C4-2B (cell line): ENCODE measurements at regions not wholly inside any gene's neighbourhood (a gene's known extent, or its start where the extent isn't known, plus 50 kb on each side); places are given as distances from the start of the nearest gene placed in this dataset.

Source experiments
- H3K27ac ChIP-seq: fragments of 450-650 bp; 2 replicates; pipeline ENCODE4 v1.5.1; 2017
- ZFX ChIP-seq: fragments of 450-650 bp; IDR thresholded peaks from 2 replicates; pipeline ENCODE4 v1.6.1; 2017
- TF ChIP-seq, protein P1 (sequence below): fragments of 450-650 bp; conservative IDR thresholded peaks from 2 replicates; pipeline ENCODE4 v1.5.1; 2017; ENCODE audit warnings: mild to moderate bottlenecking

DNA sequence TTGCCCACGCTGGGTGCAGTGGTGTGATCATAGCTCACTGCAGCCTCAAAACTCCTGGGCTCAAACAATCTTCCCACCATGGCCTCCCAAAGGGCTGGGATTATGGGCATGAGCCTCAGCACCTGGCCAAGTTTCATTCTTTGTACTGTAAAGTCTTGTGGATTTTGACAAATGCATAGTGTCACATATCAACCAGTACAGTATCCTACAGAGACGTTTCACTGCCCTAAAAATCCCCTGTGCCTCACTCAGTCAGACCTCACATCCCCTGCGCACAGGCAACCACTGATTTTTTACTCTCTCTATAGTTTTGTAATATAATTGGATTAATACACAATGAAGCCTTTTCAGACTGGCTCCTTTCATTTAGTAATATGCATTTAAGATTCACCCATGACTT is 130.7 kb upstream of the UBE2E1 start:
- no peak for TF ChIP-seq ZFX
- TF ChIP-seq, protein P1, sequence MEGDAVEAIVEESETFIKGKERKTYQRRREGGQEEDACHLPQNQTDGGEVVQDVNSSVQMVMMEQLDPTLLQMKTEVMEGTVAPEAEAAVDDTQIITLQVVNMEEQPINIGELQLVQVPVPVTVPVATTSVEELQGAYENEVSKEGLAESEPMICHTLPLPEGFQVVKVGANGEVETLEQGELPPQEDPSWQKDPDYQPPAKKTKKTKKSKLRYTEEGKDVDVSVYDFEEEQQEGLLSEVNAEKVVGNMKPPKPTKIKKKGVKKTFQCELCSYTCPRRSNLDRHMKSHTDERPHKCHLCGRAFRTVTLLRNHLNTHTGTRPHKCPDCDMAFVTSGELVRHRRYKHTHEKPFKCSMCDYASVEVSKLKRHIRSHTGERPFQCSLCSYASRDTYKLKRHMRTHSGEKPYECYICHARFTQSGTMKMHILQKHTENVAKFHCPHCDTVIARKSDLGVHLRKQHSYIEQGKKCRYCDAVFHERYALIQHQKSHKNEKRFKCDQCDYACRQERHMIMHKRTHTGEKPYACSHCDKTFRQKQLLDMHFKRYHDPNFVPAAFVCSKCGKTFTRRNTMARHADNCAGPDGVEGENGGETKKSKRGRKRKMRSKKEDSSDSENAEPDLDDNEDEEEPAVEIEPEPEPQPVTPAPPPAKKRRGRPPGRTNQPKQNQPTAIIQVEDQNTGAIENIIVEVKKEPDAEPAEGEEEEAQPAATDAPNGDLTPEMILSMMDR, result no peak
- H3K27ac ChIP-seq, result no peak overlapping the region

DNA sequence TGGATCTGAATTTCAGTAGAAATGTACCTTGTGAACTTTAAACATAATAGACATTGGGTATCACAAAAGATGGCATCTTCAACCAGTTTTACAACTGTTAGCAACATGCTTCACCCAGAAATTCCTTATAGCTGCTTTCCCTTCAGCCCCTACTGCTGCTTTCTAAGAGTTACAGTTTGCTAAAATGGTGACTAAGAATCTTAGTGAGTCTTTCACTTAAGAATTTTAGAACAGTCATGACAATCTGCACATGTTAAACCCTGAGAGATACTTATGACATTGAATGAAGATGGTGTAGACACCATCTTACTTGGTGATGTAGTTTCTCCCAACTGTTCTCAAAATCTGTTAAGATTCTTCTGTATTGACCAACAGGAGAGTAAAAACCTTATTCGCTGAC is 129.7 kb upstream of the UBE2E1 start:
- TF ChIP-seq, protein P1, result no peak
- TF ChIP-seq ZFX, result no peak
- no peak overlapping the region for H3K27ac ChIP-seq

DNA sequence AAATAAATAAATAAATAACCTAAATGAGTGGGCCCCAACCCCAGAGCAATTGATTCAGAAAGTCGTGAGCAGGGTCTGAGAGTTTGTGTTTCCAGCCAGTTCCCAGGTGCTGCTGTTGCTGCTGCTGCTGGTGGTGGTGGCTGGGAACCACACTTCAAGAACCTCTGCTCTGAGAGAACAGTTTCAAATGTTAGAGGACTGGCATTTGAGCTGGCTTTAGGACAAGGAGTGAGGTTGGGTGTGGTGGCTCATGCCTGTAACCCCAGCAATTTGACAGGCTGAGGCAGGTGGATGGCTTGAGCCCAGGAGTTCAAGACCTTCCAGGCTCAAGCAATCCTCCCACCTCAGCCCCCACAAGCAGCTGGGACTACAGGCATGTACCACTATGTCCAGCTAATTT is 123.1 kb upstream of the UBE2E1 start:
- no peak overlapping the region for H3K27ac ChIP-seq
- TF ChIP-seq ZFX, result no peak
- TF ChIP-seq, protein P1, result no peak

DNA sequence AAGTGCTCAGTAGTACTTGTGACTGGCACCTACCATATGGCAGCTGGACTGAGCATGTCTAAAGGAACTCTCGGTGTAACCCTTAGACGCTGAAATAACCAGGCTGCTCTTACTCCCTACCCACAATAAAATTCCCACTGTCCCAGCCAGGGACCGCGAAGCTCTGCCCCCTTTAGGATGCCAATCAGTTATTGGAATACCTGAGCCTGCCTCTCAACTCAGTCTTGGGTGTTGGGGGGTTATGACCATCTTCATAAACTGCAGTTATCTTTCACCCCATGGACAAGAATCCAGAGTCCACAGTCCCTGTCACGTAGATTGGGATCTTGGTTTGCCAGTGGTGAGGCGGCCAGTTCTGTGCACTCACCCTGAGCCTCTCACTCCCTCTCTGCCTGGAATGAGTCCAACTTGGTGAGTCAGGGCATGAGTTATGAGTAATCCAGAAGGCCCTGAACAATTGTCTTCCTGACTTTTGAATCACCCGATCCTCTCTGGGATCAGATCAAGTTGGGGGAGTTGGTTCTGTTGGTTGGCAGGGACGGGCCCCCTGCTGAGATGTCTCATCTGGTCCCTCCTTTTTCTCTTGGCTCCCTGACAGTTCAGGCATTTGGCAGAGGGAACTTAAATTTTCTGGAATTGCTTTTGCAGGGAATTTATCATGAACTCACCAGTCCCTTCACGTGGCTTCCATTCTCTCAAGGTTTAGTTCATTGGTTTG is 120.1 kb upstream of the UBE2E1 start:
- H3K27ac ChIP-seq, result no peak overlapping the region

GRCh38 chr3:23686519-23686918 is 119.2 kb upstream of the UBE2E1 start:
- H3K27ac ChIP-seq, result no peak overlapping the region

More for the DNA sequence above, 120.1 kb upstream of the UBE2E1 start:
- TF ChIP-seq ZFX, result no peak
- TF ChIP-seq, protein P1, result no peak

GRCh38 chr3:23691357-23691895 is 114.3 kb upstream of the UBE2E1 start:
- H3K27ac ChIP-seq, result no peak overlapping the region
- TF ChIP-seq ZFX, result no peak
- TF ChIP-seq, protein P1, result no peak

More at GRCh38 chr3:23686519-23686918, 119.2 kb upstream of the UBE2E1 start:
- TF ChIP-seq, protein P1, result no peak
- TF ChIP-seq ZFX, result no peak

GRCh38 chr3:23696842-23697241 is 108.9 kb upstream of the UBE2E1 start:
- H3K27ac ChIP-seq, result no peak overlapping the region
- TF ChIP-seq, protein P1, result no peak
- TF ChIP-seq ZFX, result no peak
